Pancreas (tissue), 10 donors: ENCODE measurements at regions not wholly inside any gene's neighbourhood (a gene's known extent, or its start where the extent isn't known, plus 50 kb on each side); places are given as distances from the start of the nearest gene placed in this dataset.

Experiments used
- ATAC-seq, 4 donors: fragments of 200-7000 bp; cut with Tn5 transposase; one replicate each; pipeline versions ENCODE4 v1.8.0 to v1.9.1; 2020; ENCODE audit warnings: mild to moderate bottlenecking in 4 of 4, moderate library complexity in 4 of 4
- DNase-seq, 6 donors: peaks; one replicate each; pipeline ENCODE4 v3.0.0-alpha.2; 2020
- FAIRE-seq: peaks from 2 replicates; lab custom pipeline; 2012; peaks lifted over from hg19 to GRCh38; lab: Jason Lieb, UNC
- H3K27ac ChIP-seq, 4 donors: fragments of 200-600 bp; sonication (generic); 1 replicate in 3 of 4; 2 replicates in 1 of 4; pipeline versions ENCODE4 v1.5.0 to v1.8.0; 2020
- H3K27me3 ChIP-seq, 4 donors: fragments of 200-600 bp; one replicate each; pipeline ENCODE4 v1.8.0; 2021
- H3K36me3 ChIP-seq, 3 donors: fragments of 200-600 bp; sonication (generic) in 1 of 3; one replicate each; pipeline versions ENCODE4 v1.5.0 to v1.8.0; 2020 to 2021
- H3K4me1 ChIP-seq, 3 donors: fragments of 200-600 bp; one replicate each; pipeline ENCODE4 v1.8.0; 2021
- H3K4me3 ChIP-seq, 4 donors: fragments of 200-600 bp; sonication (generic) in 2 of 4; one replicate each; pipeline versions ENCODE4 v1.5.0 to v1.8.0; 2020 to 2021
- H3K9me3 ChIP-seq, 4 donors: fragments of 200-600 bp; one replicate each; pipeline ENCODE4 v1.8.0; 2021
- CTCF ChIP-seq, 4 donors: fragments of 200-600 bp; sonication (generic) in 3 of 4; IDR thresholded peaks; one replicate each; pipeline versions ENCODE4 v1.5.0 to v1.8.0; 2021; ENCODE audit warnings: antibody characterized with exemption in 4 of 4
- WGBS, 2 donors: extraction: QIAGEN DNeasy Blood & Tissue Kit; methylation state at CpG; one replicate each; pipeline ENCODE4 v1.1.7; 2013; 5-methylcytosine and 5-hydroxymethylcytosine counted together
- intact Hi-C, 3 donors: fragments of 100-400 bp; cut with DNase I; formaldehyde crosslinking; loops; one replicate each; pipeline versions ENCODE4 v1.11.1 to v1.14.2; 2022
- donor health status: healthy with polysubstance abuse.
- donor health status: DM: no; HTN: no; CAD: no; lungs with moderate emphysema.
- donor health status: DM: no; HTN: no; CAD: no.
- donor health status: control.
- donor health status: control.
- donor health status: Bipolar disorder and iron deficiency.
- donor health status: DM: yes; HTN: yes; CAD: no.
- donor health status: DM: no; HTN: no; CAD: no.
- donor health status: DM: no; HTN: no; CAD: no.
- donor health status: DM: yes; HTN: yes; CAD: no.

GRCh38 chr1:102107441-102107840, 110.7 kb upstream of the OLFM3 start:
- Histone ChIP-seq H3K4me3 (no peak overlapping the region), H3K27me3 (no peaks in the 10 kb centered on the region), H3K9me3 (no peaks in the 10 kb centered on the region), H3K27ac (no peak overlapping the region), H3K36me3 (no peaks in the 10 kb centered on the region), H3K4me1 (no peaks in the 10 kb centered on the region)
- FAIRE-seq: no peak
- 65 to 67% methylated on average over 3 of the region's 3 CpGs for WGBS, 2 donors
- intact Hi-C loops: no loop called here
- DNase-seq: no peak
- TF ChIP-seq CTCF (IDR thresholded peaks at IDR 0.05): no peak
- no peak for ATAC-seq

- Histone ChIP-seq H3K4me1 (no peaks in the 10 kb centered on the region), H3K27me3 (no peaks in the 10 kb centered on the region), H3K27ac (no peak overlapping the region), H3K4me3 (no peak overlapping the region), H3K9me3 (no peaks in the 10 kb centered on the region), H3K36me3 (no peaks in the 10 kb centered on the region)
- TF ChIP-seq CTCF (IDR thresholded peaks at IDR 0.05): no peak
- FAIRE-seq (no peak), DNase-seq (no peak), ATAC-seq (no peak)
- intact Hi-C loops: no loop called here
- WGBS, 2 donors: 28 to 42% methylated on average over 3 of the region's 3 CpGs
Observed at GRCh38 chr1:102105931-102106550, 109.3 kb upstream of the OLFM3 start.

- no peak for DNase-seq
- TF ChIP-seq CTCF (IDR thresholded peaks at IDR 0.05): no peak
- Histone ChIP-seq H3K27me3 (no peaks in the 10 kb centered on the region), H3K4me3 (no peak overlapping the region), H3K9me3 (no peaks in the 10 kb centered on the region), H3K4me1 (no peaks in the 10 kb centered on the region), H3K27ac (no peak overlapping the region), H3K36me3 (no peaks in the 10 kb centered on the region)
- no peak for FAIRE-seq
- ATAC-seq: no peak
- WGBS, 2 donors: 44 to 60% methylated on average over 4 of the region's 4 CpGs
- intact Hi-C loops: no loop called here
Observed at GRCh38 chr1:102103646-102104045, 106.9 kb upstream of the OLFM3 start.

GRCh38 chr1:102102276-102102780, 105.6 kb upstream of the OLFM3 start:
- 79 to 90% methylated on average over 3 of the region's 3 CpGs for WGBS, 2 donors
- FAIRE-seq: no peak

More at GRCh38 chr1:102102276-102102780, 105.6 kb upstream of the OLFM3 start:
- Histone ChIP-seq H3K27me3 (no peaks in the 10 kb centered on the region), H3K36me3 (no peaks in the 10 kb centered on the region), H3K9me3 (no peaks in the 10 kb centered on the region), H3K4me1 (no peaks in the 10 kb centered on the region), H3K4me3 (no peak overlapping the region), H3K27ac (no peak overlapping the region)
- DNase-seq (no peak), ATAC-seq (no peak)
- TF ChIP-seq CTCF (IDR thresholded peaks at IDR 0.05): no peak
- intact Hi-C loops: no loop called here
